HG02938 (cell line): ENCODE measurements at regions not wholly inside any gene's neighbourhood (a gene's known extent, or its start where the extent isn't known, plus 50 kb on each side); places are given as distances from the start of the nearest gene placed in this dataset.
"Not testable (repeated sequence)": the region's sequence is repeated elsewhere in the genome, so short reads cannot be mapped to it uniquely, and the experiment has no call there.

Experiments
- ATAC-seq: cut with Tn5 transposase; IDR thresholded peaks from one replicate; pipeline ENCODE4 v1.9.1; 2021; ENCODE audit warnings: mild to moderate bottlenecking, moderate library complexity; ENCODE audit not compliant: unreplicated experiment

DNA sequence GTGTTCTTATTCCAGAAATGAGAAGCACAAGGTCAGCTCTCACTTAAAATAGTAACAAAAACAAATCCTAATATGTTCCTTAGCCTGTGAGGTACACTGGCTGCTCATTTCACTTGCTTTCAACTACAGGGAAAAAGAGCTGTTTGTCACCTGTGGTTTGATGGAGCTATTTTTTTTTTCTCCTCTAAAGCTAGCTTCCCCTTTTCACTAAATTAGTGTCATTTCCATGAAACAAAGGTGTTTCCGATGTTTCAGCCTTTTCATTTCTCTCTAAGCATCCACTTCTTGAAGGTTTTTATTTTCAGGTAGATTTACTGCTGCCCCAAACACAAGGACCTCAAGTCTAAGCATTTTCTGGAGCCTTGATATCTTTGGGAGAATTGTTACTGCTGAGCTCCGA is 148.6 kb downstream of the RBMX2 start:
- ATAC-seq, result no peak

DNA sequence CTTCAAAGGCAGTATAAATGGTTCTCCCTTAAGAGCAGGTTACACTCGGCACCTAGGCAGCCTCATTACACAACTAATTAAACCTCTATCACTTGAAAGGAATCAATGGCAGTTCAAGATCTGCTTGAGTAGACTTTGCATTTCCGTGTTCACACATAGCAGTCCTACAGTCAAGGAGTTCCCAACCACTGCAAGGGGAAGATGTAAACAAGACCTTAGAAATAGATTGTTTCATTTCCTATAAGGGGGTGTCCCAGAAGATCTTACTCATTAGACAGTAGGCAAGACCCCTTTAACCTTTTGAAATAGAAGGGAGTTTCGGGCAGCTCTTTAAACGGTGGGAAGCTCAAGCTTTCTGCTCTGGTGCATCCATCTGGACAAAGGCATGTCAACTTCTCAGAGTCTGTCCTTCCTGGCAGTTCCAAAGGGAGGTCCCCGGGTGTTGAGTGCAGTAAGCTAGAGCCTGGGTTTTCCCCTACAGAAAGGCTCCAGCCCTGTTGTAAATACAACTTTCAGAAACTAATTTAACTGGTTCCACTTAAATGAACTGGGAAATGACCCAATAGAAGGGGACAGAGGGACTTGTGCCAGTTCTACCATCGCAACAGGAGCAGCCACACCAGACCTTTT is 150.8 kb downstream of the RBMX2 start:
- ATAC-seq, result peak; percentile 76

DNA sequence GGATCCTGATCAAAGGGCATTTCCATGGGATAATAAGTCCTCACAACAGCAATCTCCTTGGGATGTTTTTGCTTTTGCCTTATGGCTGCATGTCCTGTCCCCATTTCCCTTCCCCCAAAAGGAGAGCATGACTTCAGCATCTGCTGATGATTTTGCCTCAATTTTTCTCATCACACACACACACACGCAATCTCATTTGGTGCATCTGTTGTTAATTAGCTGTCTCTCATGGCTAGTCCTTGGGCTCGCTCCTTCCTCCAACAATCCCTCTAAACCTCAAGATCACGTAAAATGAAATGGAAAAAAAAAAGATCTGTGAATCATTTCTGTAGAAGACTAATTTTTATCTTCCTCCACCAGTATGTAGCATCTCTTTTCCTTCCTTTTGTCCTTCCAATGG is 153.6 kb downstream of the RBMX2 start:
- no peak for ATAC-seq

DNA sequence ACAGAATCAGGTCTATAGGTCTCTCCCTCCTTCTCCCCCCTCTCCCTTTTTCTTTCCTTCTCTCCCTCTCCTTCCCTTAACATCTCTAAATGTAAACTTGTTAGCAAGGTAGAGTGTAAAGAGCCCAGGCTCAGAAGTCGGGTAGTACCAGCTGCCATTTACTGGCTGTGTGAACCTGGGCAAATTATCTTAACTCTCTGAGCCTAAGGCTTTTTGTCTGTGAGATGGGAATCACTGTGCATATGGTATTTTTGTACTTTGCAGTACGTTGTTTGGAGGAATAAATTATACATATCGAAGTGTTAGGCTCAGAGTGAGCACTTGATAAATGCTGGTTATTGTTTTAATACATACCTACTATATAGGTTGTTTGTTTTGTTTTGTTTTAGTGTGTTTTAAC is 154.0 kb downstream of the RBMX2 start:
- ATAC-seq, result no peak

DNA sequence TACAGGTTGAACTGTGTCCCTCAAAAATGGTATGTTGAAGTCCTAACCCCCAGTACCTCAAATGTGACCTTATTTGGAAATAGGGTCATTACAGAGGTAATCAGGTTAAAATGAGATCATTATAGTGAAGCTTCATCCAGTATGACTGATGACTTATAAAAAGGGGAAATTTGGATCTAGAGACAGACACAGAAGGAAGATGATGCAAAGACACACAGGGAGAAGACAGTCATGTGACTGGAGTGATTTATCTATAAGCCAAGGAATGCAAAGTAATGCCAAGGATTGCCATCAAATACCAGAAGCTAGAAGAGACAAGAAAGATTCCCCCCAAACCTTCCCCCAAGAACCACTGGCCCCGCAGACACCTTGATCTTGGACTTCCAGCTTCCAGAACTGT is 155.2 kb downstream of the RBMX2 start:
- ATAC-seq, result no peak

DNA sequence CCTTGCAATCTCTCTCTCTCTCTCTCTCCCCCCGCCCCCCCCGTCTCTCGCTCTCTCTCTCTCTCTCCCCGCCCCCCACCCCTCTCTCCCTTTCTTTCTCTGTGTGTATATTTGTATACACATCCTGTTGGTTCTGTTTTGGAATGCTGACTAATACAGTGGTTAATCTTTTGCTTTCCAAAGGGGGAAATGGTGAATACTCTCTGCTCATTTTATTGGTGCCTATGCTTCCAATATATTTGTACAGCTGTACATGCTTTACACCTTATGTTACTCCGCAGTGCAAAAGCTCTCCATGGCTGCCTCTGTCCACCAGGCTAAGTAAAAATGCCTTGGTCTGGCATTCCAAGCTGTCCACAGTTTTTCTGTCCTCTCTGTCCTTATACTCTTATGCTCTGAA is 158.8 kb downstream of the RBMX2 start:
- no peak for ATAC-seq

DNA sequence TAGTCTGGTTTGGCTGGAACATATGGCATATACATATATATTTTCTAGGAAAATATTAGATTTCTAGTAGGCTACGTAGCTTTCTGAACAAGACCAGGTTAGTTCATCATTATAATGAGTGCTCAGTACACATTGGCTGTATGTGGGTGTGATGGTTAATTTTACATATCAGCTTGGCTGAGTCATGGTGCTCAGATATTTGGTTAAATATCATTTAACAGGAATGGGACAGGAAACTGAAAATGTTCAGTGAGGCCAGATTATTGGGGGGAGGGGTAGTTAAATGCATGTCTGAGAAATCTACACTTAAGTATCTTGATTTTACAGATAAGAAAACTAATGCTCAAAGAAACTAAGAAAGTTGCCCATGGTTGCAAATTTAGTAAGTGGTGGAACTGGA is 160.1 kb downstream of the RBMX2 start:
- no peak for ATAC-seq

DNA sequence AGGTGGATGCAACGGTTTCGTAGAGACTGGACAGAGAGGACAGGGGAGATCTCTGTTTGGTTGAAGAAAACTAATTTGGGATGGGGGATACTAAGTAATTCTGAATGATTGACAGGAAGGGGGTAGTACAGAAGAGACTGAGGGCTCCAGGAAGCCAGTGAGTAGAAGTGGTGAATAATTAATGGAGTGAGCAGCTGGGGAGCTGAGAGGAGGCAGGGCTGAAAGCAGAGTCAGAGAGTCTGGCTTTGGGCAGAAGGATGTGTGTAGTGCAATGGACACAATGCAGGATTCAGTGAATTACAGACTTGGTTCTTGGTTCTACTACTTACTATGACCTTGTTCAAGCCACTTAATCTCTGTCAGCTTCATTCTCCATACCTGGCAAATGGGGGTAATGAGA is 161.7 kb downstream of the RBMX2 start:
- peak; percentile 87 for ATAC-seq

DNA sequence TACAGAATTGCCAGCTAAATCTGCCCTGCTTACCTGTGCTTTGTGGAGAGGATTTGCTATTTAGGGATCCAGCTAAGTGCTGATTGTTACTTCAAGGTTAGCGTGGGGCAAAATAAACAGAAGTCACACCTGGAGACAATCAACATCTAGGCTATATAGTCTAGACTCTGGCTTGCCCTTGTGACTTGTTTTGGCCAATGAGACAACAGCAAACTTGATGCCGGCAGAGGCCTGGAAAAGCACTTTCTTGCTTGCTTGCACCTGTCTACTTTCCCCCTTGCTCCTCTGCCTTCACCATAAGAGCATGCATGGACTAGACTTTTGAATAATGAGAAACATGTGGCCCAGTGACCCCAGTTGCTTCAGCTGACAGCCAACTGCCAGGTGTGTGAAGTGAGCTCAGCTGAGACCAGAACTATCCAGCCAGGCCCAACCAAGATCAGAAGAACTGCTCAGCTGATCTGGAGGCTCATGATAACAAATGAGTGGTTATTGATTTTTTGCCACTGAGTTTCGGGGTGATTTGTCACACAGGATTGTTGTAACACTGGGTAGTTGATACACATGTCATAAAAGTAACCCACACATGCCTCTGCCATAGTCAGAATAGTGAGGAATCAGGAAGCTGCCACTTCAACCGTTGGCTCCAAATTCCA is 164.4 kb downstream of the RBMX2 start:
- ATAC-seq, result no peak

DNA sequence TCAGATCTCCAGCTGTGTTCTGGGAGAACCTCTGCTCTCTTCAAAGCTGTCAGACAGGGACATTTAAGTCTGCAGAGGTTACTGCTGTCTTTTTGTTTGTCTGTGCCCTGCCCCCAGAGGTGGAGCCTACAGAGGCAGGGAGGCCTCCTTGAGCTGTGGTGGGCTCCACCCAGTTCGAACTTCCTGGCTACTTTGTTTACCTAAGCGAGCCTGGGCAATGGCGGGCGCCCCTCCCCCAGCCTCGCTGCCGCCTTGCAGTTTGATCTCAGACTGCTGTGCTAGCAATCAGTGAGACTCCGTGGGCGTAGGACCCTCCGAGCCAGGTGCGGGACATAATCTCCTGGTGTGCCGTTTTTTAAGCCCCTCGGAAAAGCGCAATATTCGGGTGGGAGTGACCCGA is 171.2 kb downstream of the RBMX2 start:
- ATAC-seq, result not testable (repeated sequence)
